ENCODE measurements at regions not wholly inside any gene's neighbourhood (a gene's known extent, or its start where the extent isn't known, plus 50 kb on each side); places are given as distances from the start of the nearest gene placed in this dataset.

GRCh38 chr21:19508442-19508841 lies 1104.9 kb upstream of the TMPRSS15 start:
- Mint-ChIP-seq H3K27me3 (no peaks in the 10 kb centered on the region), H3K36me3 (no peaks in the 10 kb centered on the region), H3K4me3 (no peak overlapping the region), H3K4me1 (ENCODE audit: unreplicated experiment) (no peaks in the 10 kb centered on the region), H3K27ac (no peak overlapping the region), H3K9me3 (peaks cover 6% of the 10 kb centered on the region)
- no peak for DNase-seq (ENCODE audit: extremely low spot score, unreplicated experiment)
- TF ChIP-seq CTCF (conservative IDR thresholded peaks at IDR 0.05) = no peak

- Mint-ChIP-seq H3K9me3 (peaks cover 6% of the 10 kb centered on the region), H3K4me1 (ENCODE audit: unreplicated experiment) (no peaks in the 10 kb centered on the region), H3K4me3 (no peak overlapping the region), H3K27ac (no peak overlapping the region), H3K36me3 (no peaks in the 10 kb centered on the region), H3K27me3 (no peaks in the 10 kb centered on the region)
- TF ChIP-seq CTCF (conservative IDR thresholded peaks at IDR 0.05) = no peak
- no peak for DNase-seq (ENCODE audit: extremely low spot score, unreplicated experiment)
Observed at GRCh38 chr21:19508844-19509243, 1105.3 kb upstream of the TMPRSS15 start.

GRCh38 chr21:19510057-19510456 lies 1106.5 kb upstream of the TMPRSS15 start:
- no peak for TF ChIP-seq CTCF (conservative IDR thresholded peaks at IDR 0.05)
- no peaks in the 10 kb centered on the region for H3K27me3 Mint-ChIP-seq
- H3K4me1 Mint-ChIP-seq (ENCODE audit: unreplicated experiment) = no peaks in the 10 kb centered on the region
- no peaks in the 10 kb centered on the region for H3K36me3 Mint-ChIP-seq
- no peak for DNase-seq (ENCODE audit: extremely low spot score, unreplicated experiment)
- H3K9me3 Mint-ChIP-seq = peaks cover 11% of the 10 kb centered on the region
- H3K4me3 Mint-ChIP-seq = no peak overlapping the region
- no peak overlapping the region for H3K27ac Mint-ChIP-seq

GRCh38 chr21:19510653-19511052 lies 1107.1 kb upstream of the TMPRSS15 start:
- Mint-ChIP-seq H3K4me3 (no peak overlapping the region), H3K9me3 (peaks cover 11% of the 10 kb centered on the region), H3K27ac (no peak overlapping the region), H3K27me3 (no peaks in the 10 kb centered on the region), H3K36me3 (no peaks in the 10 kb centered on the region), H3K4me1 (ENCODE audit: unreplicated experiment) (no peaks in the 10 kb centered on the region)
- TF ChIP-seq CTCF (conservative IDR thresholded peaks at IDR 0.05) = peak; percentile 47
- no peak for DNase-seq (ENCODE audit: extremely low spot score, unreplicated experiment)

GRCh38 chr21:19522381-19522780 lies 1118.8 kb upstream of the TMPRSS15 start:
- H3K36me3 Mint-ChIP-seq = no peaks in the 10 kb centered on the region
- no peak overlapping the region for H3K4me3 Mint-ChIP-seq
- H3K9me3 Mint-ChIP-seq = no peaks in the 10 kb centered on the region
- no peak for DNase-seq (ENCODE audit: extremely low spot score, unreplicated experiment)
- no peak for TF ChIP-seq CTCF (conservative IDR thresholded peaks at IDR 0.05)
- H3K27me3 Mint-ChIP-seq = no peaks in the 10 kb centered on the region
- H3K4me1 Mint-ChIP-seq (ENCODE audit: unreplicated experiment) = no peaks in the 10 kb centered on the region
- H3K27ac Mint-ChIP-seq = no peak overlapping the region

GRCh38 chr21:19523061-19523460 lies 1119.5 kb upstream of the TMPRSS15 start:
- Mint-ChIP-seq H3K4me1 (ENCODE audit: unreplicated experiment) (no peaks in the 10 kb centered on the region), H3K27me3 (no peaks in the 10 kb centered on the region), H3K9me3 (no peaks in the 10 kb centered on the region), H3K27ac (no peak overlapping the region), H3K36me3 (no peaks in the 10 kb centered on the region), H3K4me3 (no peak overlapping the region)
- DNase-seq (ENCODE audit: extremely low spot score, unreplicated experiment) = no peak
- TF ChIP-seq CTCF (conservative IDR thresholded peaks at IDR 0.05) = no peak
